Prostate gland (tissue), 2 donors: ENCODE measurements at regions not wholly inside any gene's neighbourhood (a gene's known extent, or its start where the extent isn't known, plus 50 kb on each side); places are given as distances from the start of the nearest gene placed in this dataset.

ENCODE experiments used
- CTCF ChIP-seq, 4 experiments: fragments of 200-600 bp in 2 of 4; fragments of 450-650 bp in 2 of 4; sonication (generic) in 2 of 4; IDR thresholded peaks; 1 replicate in 3 of 4; 2 replicates in 1 of 4; pipeline ENCODE4 v1.5.1; 2016 to 2019; ENCODE audit warnings: antibody characterized with exemption in 4 of 4, mild to moderate bottlenecking in 2 of 4, moderate library complexity in 2 of 4
- POLR2A ChIP-seq: fragments of 450-650 bp; IDR thresholded peaks from one replicate; pipeline ENCODE4 v1.6.1; 2016; ENCODE audit warnings: antibody characterized with exemption, mild to moderate bottlenecking
- POLR2AphosphoS5 ChIP-seq: sonication (generic); formaldehyde crosslinking; IDR thresholded peaks from one replicate; pipeline ENCODE4 v1.6.1; 2017; ENCODE audit warnings: antibody characterized with exemption

- TF ChIP-seq CTCF (IDR thresholded peaks at IDR 0.05) (no peak), POLR2AphosphoS5 (no peak), POLR2A (no peak)
Measured at GRCh38 chr5:60526336-60526875, 173.6 kb downstream of the DEPDC1B start.
